ENCODE measurements at regions not wholly inside any gene's neighbourhood (a gene's known extent, or its start where the extent isn't known, plus 50 kb on each side); places are given as distances from the start of the nearest gene placed in this dataset.

DNA sequence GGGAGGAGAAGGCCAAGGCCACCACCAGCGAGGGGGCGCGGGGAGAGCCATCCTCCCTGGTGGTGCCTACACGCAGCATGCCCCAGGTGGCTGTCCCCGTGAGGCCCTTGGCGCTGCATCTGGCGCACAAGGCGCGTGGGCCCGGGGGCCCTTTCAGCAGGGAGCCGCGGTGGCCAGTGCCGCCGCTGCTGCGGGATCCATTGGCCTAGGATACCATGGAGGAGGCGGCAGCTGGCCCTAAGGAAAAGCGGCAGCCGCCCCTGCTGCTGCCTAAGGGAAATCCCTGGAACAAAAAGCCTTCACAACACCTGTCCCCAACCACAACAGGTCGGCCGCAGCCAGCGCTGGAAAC is 1059.6 kb downstream of the TECRL start:
- Histone ChIP-seq H3K36me3 (ENCODE audit: insufficient read depth, low read length) (no peaks in the 10 kb centered on the region), H3K9ac (ENCODE audit: low read depth, low read length) (no peak overlapping the region), H3K4me1 (ENCODE audit: insufficient read depth, low read length) (no peaks in the 10 kb centered on the region), H3K9me3 (ENCODE audit: control insufficient read depth, insufficient read depth, low read length) (no peaks in the 10 kb centered on the region; the same call in 1 of the 2 replicates)

GRCh38 chr4:63348735-63349673 is 1060.2 kb downstream of the TECRL start:
- no peaks in the 10 kb centered on the region for H3K4me1 ChIP-seq (ENCODE audit: insufficient read depth, low read length)
- H3K9ac ChIP-seq (ENCODE audit: low read depth, low read length) = no peak overlapping the region
- H3K9me3 ChIP-seq (ENCODE audit: control insufficient read depth, insufficient read depth, low read length) = peaks cover under 1% of the 10 kb centered on the region; the same call in 1 of the 2 replicates
- no peaks in the 10 kb centered on the region for H3K36me3 ChIP-seq (ENCODE audit: insufficient read depth, low read length)

DNA sequence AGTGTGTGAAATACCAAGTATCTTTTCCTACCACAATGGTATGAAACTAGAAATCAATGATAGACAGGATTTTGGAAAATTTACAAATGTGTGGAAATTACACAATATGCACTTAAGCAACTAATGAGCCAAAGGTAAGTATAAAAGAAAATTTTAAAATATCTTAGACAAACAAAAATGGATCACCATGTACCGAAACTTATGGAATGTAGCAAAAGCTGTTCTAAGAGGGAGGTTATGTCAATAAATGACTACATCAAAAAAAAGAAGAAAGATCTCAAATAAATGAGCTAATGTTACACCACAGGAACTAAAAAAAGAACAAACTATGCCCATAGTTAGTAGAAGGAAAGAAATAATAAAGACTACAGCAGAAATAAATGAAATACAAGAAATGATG is 1084.1 kb downstream of the TECRL start:
- H3K9me3 ChIP-seq (ENCODE audit: control insufficient read depth, insufficient read depth, low read length) = peaks cover 9% of the 10 kb centered on the region
- H3K4me1 ChIP-seq (ENCODE audit: insufficient read depth, low read length) = no peaks in the 10 kb centered on the region
- H3K9ac ChIP-seq (ENCODE audit: low read depth, low read length) = no peak overlapping the region
- H3K36me3 ChIP-seq (ENCODE audit: insufficient read depth, low read length) = no peaks in the 10 kb centered on the region

GRCh38 chr4:63316633-63317032 is 1092.6 kb downstream of the TECRL start:
- no peaks in the 10 kb centered on the region for H3K36me3 ChIP-seq (ENCODE audit: insufficient read depth, low read length)
- H3K4me1 ChIP-seq (ENCODE audit: insufficient read depth, low read length) = no peaks in the 10 kb centered on the region
- H3K9ac ChIP-seq (ENCODE audit: low read depth, low read length) = no peak overlapping the region
- no peaks in the 10 kb centered on the region; the same call in 1 of the 2 replicates for H3K9me3 ChIP-seq (ENCODE audit: control insufficient read depth, insufficient read depth, low read length)

GRCh38 chr4:63315651-63316050 is 1093.6 kb downstream of the TECRL start:
- no peaks in the 10 kb centered on the region for H3K36me3 ChIP-seq (ENCODE audit: insufficient read depth, low read length)
- H3K4me1 ChIP-seq (ENCODE audit: insufficient read depth, low read length) = no peaks in the 10 kb centered on the region
- no peaks in the 10 kb centered on the region; the same call in 1 of the 2 replicates for H3K9me3 ChIP-seq (ENCODE audit: control insufficient read depth, insufficient read depth, low read length)
- H3K9ac ChIP-seq (ENCODE audit: low read depth, low read length) = no peak overlapping the region

DNA sequence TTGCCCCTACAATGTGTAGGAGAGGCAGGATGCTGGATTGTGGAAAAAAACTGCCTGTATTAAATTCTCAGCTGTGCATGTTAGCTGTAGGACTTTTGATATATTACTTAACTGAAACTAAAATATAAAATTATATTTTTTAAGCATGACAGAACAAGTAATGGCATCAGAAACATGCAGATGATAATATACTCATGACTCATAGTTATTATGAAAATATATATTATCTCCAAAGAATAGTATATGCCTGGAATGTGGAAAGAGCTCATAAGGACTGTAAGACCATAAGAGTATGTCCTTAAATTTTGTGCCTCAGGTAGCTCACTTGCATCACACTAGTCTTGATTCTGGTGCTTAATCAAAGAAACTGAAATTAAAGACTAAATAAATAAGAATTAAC is 1100.6 kb downstream of the TECRL start:
- H3K9me3 ChIP-seq (ENCODE audit: control insufficient read depth, insufficient read depth, low read length) = no peaks in the 10 kb centered on the region
- no peaks in the 10 kb centered on the region for H3K36me3 ChIP-seq (ENCODE audit: insufficient read depth, low read length)
- H3K9ac ChIP-seq (ENCODE audit: low read depth, low read length) = no peak overlapping the region
- no peaks in the 10 kb centered on the region for H3K4me1 ChIP-seq (ENCODE audit: insufficient read depth, low read length)

DNA sequence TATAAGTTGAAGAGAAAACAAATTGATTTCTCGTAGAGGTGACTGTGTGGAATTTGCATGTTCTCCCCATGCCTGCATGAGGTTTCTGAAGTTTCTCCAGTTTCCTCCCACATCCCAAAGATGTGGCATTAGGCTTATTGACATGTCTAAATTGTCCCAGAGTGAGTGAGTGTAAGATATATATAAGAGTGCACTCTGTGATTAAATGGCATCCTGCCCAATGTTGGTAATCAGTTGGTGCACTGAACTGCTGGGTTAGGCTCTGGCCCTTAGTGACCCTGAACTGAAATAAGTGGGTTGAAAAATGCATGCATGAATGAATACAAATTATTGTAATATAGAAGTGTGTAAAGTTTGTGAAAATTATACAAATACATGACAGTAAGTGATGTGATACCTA is 1106.5 kb downstream of the TECRL start:
- Histone ChIP-seq H3K9ac (ENCODE audit: low read depth, low read length) (no peak overlapping the region), H3K9me3 (ENCODE audit: control insufficient read depth, insufficient read depth, low read length) (no peaks in the 10 kb centered on the region), H3K36me3 (ENCODE audit: insufficient read depth, low read length) (no peaks in the 10 kb centered on the region), H3K4me1 (ENCODE audit: insufficient read depth, low read length) (no peaks in the 10 kb centered on the region)

- Histone ChIP-seq H3K9me3 (ENCODE audit: control insufficient read depth, insufficient read depth, low read length) (no peaks in the 10 kb centered on the region), H3K36me3 (ENCODE audit: insufficient read depth, low read length) (no peaks in the 10 kb centered on the region), H3K4me1 (ENCODE audit: insufficient read depth, low read length) (no peaks in the 10 kb centered on the region), H3K9ac (ENCODE audit: low read depth, low read length) (no peak overlapping the region)
These were observed 1107.2 kb downstream of the TECRL start for GRCh38 chr4:63302078-63302477.

GRCh38 chr4:63296773-63297172 is 1112.5 kb downstream of the TECRL start:
- Histone ChIP-seq H3K9ac (ENCODE audit: low read depth, low read length) (no peak overlapping the region), H3K36me3 (ENCODE audit: insufficient read depth, low read length) (no peaks in the 10 kb centered on the region), H3K9me3 (ENCODE audit: control insufficient read depth, insufficient read depth, low read length) (no peaks in the 10 kb centered on the region), H3K4me1 (ENCODE audit: insufficient read depth, low read length) (no peaks in the 10 kb centered on the region)

DNA sequence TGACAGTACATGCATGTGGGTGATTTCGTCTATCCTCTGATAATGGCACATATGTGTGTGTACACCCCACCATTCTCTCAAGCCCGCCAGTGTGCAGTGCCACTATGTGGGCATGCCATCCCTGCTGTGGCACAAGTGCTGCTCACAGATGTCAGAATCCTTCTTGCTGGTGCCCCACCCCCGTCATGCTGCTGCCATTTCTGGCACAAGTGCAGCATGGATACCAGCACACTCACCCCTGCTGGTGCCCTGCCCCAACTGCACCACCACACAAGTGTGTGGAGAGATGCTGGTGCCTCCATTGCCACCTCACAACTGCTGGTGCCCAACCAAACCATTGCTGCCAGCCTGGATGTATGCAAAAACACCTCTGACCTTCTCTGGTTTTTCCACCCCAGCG is 1133.8 kb downstream of the TECRL start:
- Histone ChIP-seq H3K9me3 (ENCODE audit: control insufficient read depth, insufficient read depth, low read length) (no peaks in the 10 kb centered on the region), H3K36me3 (ENCODE audit: insufficient read depth, low read length) (no peaks in the 10 kb centered on the region), H3K9ac (ENCODE audit: low read depth, low read length) (no peak overlapping the region), H3K4me1 (ENCODE audit: insufficient read depth, low read length) (no peaks in the 10 kb centered on the region)

- Histone ChIP-seq H3K4me1 (ENCODE audit: insufficient read depth, low read length) (no peaks in the 10 kb centered on the region), H3K9me3 (ENCODE audit: control insufficient read depth, insufficient read depth, low read length) (no peaks in the 10 kb centered on the region), H3K36me3 (ENCODE audit: insufficient read depth, low read length) (no peaks in the 10 kb centered on the region), H3K9ac (ENCODE audit: low read depth, low read length) (no peak overlapping the region)
These were observed 1140.1 kb downstream of the TECRL start for GRCh38 chr4:63269156-63269555.

DNA sequence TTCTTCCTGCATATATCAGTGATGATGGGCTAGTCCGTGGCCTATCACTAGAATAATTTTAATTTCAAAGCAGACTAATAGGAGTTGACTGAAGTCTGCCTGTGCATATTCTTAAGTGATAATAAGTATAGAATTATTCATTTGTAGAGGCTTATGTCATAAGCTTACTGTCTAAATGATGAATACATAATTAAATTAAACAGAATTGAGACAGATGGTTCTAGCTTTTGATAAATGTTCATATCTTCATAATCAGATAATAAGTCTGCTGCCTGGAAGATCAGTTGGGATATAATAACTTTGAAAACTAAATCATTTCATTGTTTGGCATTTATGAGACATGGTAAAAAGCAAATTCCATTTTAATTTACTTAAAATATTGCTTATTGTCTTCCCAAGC is 1175.6 kb downstream of the TECRL start:
- H3K9me3 ChIP-seq (ENCODE audit: control insufficient read depth, insufficient read depth, low read length) = no peaks in the 10 kb centered on the region
- H3K9ac ChIP-seq (ENCODE audit: low read depth, low read length) = no peak overlapping the region
- H3K4me1 ChIP-seq (ENCODE audit: insufficient read depth, low read length) = no peaks in the 10 kb centered on the region
- H3K36me3 ChIP-seq (ENCODE audit: insufficient read depth, low read length) = no peaks in the 10 kb centered on the region

GRCh38 chr4:63232058-63232457 is 1177.2 kb downstream of the TECRL start:
- Histone ChIP-seq H3K9ac (ENCODE audit: low read depth, low read length) (no peak overlapping the region), H3K9me3 (ENCODE audit: control insufficient read depth, insufficient read depth, low read length) (no peaks in the 10 kb centered on the region), H3K4me1 (ENCODE audit: insufficient read depth, low read length) (no peaks in the 10 kb centered on the region), H3K36me3 (ENCODE audit: insufficient read depth, low read length) (no peaks in the 10 kb centered on the region)

GRCh38 chr4:63226229-63226628 is 1183.0 kb downstream of the TECRL start:
- H3K9me3 ChIP-seq (ENCODE audit: control insufficient read depth, insufficient read depth, low read length) = no peaks in the 10 kb centered on the region
- no peak overlapping the region for H3K9ac ChIP-seq (ENCODE audit: low read depth, low read length)
- H3K36me3 ChIP-seq (ENCODE audit: insufficient read depth, low read length) = no peaks in the 10 kb centered on the region
- H3K4me1 ChIP-seq (ENCODE audit: insufficient read depth, low read length) = no peaks in the 10 kb centered on the region; the same call in 1 of the 2 replicates

GRCh38 chr4:63222466-63222865 is 1186.8 kb downstream of the TECRL start:
- Histone ChIP-seq H3K9me3 (ENCODE audit: control insufficient read depth, insufficient read depth, low read length) (no peaks in the 10 kb centered on the region), H3K4me1 (ENCODE audit: insufficient read depth, low read length) (peaks cover 5% of the 10 kb centered on the region; the same call in 1 of the 2 replicates), H3K36me3 (ENCODE audit: insufficient read depth, low read length) (no peaks in the 10 kb centered on the region), H3K9ac (ENCODE audit: low read depth, low read length) (no peak overlapping the region)
